ENCODE measurements at regions not wholly inside any gene's neighbourhood (a gene's known extent, or its start where the extent isn't known, plus 50 kb on each side); places are given as distances from the start of the nearest gene placed in this dataset.

GRCh38 chr21:19724081-19724480 is 1274.1 kb upstream of the NCAM2 start:
- H3K4me3 ChIP-seq, result no peak overlapping the region
- H3K27me3 ChIP-seq, result no peaks in the 10 kb centered on the region
- no peak overlapping the region for H3K27ac ChIP-seq
- H3K36me3 ChIP-seq, result no peaks in the 10 kb centered on the region
- intact Hi-C loops (cut with DNase I), result no loop called here
- H3K4me1 ChIP-seq, result no peaks in the 10 kb centered on the region
- no peak for TF ChIP-seq CTCF (IDR thresholded peaks at IDR 0.05)
- DNase-seq (ENCODE audit: low spot score in 2 of 2), result no peak
- H3K9me3 ChIP-seq, result no peaks in the 10 kb centered on the region

- DNase-seq (ENCODE audit: low spot score in 2 of 2), result no peak
These were observed 1267.0 kb upstream of the NCAM2 start for GRCh38 chr21:19731251-19731650.

GRCh38 chr21:19759836-19760235 is 1238.4 kb upstream of the NCAM2 start:
- Histone ChIP-seq H3K4me1 (no peaks in the 10 kb centered on the region), H3K9me3 (no peaks in the 10 kb centered on the region), H3K4me3 (no peak overlapping the region), H3K27ac (no peak overlapping the region), H3K27me3 (no peaks in the 10 kb centered on the region), H3K36me3 (no peaks in the 10 kb centered on the region)
- intact Hi-C loops (cut with DNase I), result no loop called here
- DNase-seq (ENCODE audit: low spot score in 2 of 2), result no peak
- TF ChIP-seq CTCF (IDR thresholded peaks at IDR 0.05), result no peak

More at GRCh38 chr21:19731251-19731650, 1267.0 kb upstream of the NCAM2 start:
- no peaks in the 10 kb centered on the region for H3K9me3 ChIP-seq
- H3K4me3 ChIP-seq, result no peak overlapping the region
- no peak for TF ChIP-seq CTCF (IDR thresholded peaks at IDR 0.05)
- H3K36me3 ChIP-seq, result no peaks in the 10 kb centered on the region
- no peaks in the 10 kb centered on the region for H3K4me1 ChIP-seq
- H3K27me3 ChIP-seq, result no peaks in the 10 kb centered on the region
- H3K27ac ChIP-seq, result no peak overlapping the region
- intact Hi-C loops (cut with DNase I), result no loop called here

- DNase-seq (ENCODE audit: low spot score in 2 of 2), result no peak
- TF ChIP-seq CTCF (IDR thresholded peaks at IDR 0.05), result no peak
These were observed 1230.7 kb upstream of the NCAM2 start for GRCh38 chr21:19767546-19767945.

GRCh38 chr21:19771881-19772280 is 1226.3 kb upstream of the NCAM2 start:
- no peak overlapping the region for H3K4me3 ChIP-seq
- H3K4me1 ChIP-seq, result no peaks in the 10 kb centered on the region
- intact Hi-C loops (cut with DNase I), result no loop called here
- no peak for DNase-seq (ENCODE audit: low spot score in 2 of 2)
- H3K36me3 ChIP-seq, result no peaks in the 10 kb centered on the region
- no peak for TF ChIP-seq CTCF (IDR thresholded peaks at IDR 0.05)
- H3K27ac ChIP-seq, result no peak overlapping the region
- H3K27me3 ChIP-seq, result no peaks in the 10 kb centered on the region
- H3K9me3 ChIP-seq, result no peaks in the 10 kb centered on the region

More at GRCh38 chr21:19767546-19767945, 1230.7 kb upstream of the NCAM2 start:
- H3K36me3 ChIP-seq, result no peaks in the 10 kb centered on the region
- no peaks in the 10 kb centered on the region for H3K9me3 ChIP-seq
- intact Hi-C loops (cut with DNase I), result no loop called here
- no peaks in the 10 kb centered on the region for H3K4me1 ChIP-seq
- H3K4me3 ChIP-seq, result no peak overlapping the region
- H3K27ac ChIP-seq, result no peak overlapping the region
- no peaks in the 10 kb centered on the region for H3K27me3 ChIP-seq

GRCh38 chr21:19776076-19776475 is 1222.1 kb upstream of the NCAM2 start:
- H3K36me3 ChIP-seq, result no peaks in the 10 kb centered on the region
- intact Hi-C loops (cut with DNase I), result no loop called here
- no peaks in the 10 kb centered on the region for H3K27me3 ChIP-seq
- H3K27ac ChIP-seq, result no peak overlapping the region
- no peaks in the 10 kb centered on the region for H3K4me1 ChIP-seq
- no peak for DNase-seq (ENCODE audit: low spot score in 2 of 2)
- no peak for TF ChIP-seq CTCF (IDR thresholded peaks at IDR 0.05)
- peaks cover 0 to 9% of the 10 kb centered on the region in 2 donors for H3K9me3 ChIP-seq
- no peak overlapping the region for H3K4me3 ChIP-seq
